ENCODE measurements at regions not wholly inside any gene's neighbourhood (a gene's known extent, or its start where the extent isn't known, plus 50 kb on each side); places are given as distances from the start of the nearest gene placed in this dataset.
A peak's percentile ranks its signal among the peaks of the same experiment; 100 is the strongest.

DNA sequence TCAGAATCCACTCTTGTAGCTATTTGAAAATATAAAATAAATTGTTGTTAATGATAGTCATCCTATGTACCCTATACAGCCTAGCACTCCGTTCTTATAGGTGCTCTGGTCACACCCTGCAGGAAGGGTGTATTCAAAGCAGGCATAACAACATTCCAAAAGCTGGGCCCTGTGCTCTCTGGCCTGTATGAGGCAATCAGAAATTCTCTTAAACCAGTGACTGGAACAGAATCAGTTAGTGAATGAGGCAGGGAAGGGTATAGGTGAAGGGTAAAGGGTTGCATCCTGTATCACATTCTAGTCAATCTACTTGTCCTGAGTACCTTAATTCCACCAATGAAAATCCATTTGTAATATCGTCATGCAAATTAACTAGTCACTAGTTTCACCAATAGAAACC is 154.5 kb upstream of the ZNF217 start:
- H3K9ac ChIP-seq = no peak overlapping the region
- no peak overlapping the region for H3K4me3 ChIP-seq
- peaks cover 48% of the 10 kb centered on the region for H3K4me1 Mint-ChIP-seq

DNA sequence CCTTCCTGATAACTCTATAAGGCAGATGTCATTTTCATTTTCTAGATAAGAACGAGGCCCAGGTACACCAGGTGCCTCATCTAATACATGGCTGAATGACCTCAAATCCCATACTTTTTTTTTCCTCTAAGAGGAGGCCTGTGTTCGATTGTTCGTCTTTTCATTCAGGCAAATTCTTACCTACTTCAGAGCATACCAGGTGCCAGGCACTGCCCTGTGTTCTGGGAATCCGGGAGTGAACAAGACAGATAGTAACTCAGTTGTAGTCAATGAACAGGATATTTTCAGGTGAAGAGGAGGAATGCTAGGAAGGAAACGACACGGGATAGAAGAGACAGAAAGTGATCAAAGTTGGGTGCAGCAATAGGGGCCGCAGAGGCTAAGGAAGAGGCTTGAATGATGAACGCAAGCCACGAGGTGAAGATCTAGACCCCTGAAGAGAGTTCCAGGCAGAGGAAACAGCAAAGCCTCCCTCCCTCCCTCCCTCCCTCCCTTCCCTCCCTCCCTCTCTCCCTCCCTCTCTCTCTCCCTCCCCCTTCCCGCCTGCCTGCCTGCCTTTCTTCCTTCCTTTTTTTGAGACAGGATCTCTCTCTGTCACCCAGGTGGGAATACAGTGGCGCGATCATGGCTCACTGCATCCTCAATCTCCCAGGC is 150.1 kb upstream of the ZNF217 start:
- Histone ChIP-seq H3K36me3 (no peaks in the 10 kb centered on the region), H3K4me1 (peaks cover 29% of the 10 kb centered on the region), H3K9ac (no peak overlapping the region), H3K4me3 (no peak overlapping the region), H3F3A (ENCODE audit: low read depth) (peaks cover 31% of the 10 kb centered on the region), H3K27ac (no peak overlapping the region), H3K4me2 (no peak overlapping the region), H2AFZ (replicated peaks) (no peak overlapping the region), H3K79me2 (ENCODE audit: low read depth) (no peaks in the 10 kb centered on the region), H4K20me1 (ENCODE audit: low read depth) (no peaks in the 10 kb centered on the region), H3K27me3 (no peaks in the 10 kb centered on the region), H3K9me3 (ENCODE audit: low read depth) (no peaks in the 10 kb centered on the region)
- peak overlapping the region; percentile 17 for H3K27ac Mint-ChIP-seq
- peaks cover 38% of the 10 kb centered on the region for H3K4me1 Mint-ChIP-seq
- H3K9me3 Mint-ChIP-seq = no peaks in the 10 kb centered on the region
- H3K36me3 Mint-ChIP-seq = no peaks in the 10 kb centered on the region
- H3K27me3 Mint-ChIP-seq (ENCODE audit: insufficient read depth, low read depth) = no peaks in the 10 kb centered on the region
- no peak overlapping the region for H3K4me3 Mint-ChIP-seq
- DNase-seq (ENCODE audit: low spot score) = no peak
- no peak for TF ChIP-seq EZH2phosphoT487 (IDR thresholded peaks at IDR 0.05)
- TF ChIP-seq EZH2 (IDR thresholded peaks at IDR 0.05) = no peak
- TF ChIP-seq, protein P1, sequence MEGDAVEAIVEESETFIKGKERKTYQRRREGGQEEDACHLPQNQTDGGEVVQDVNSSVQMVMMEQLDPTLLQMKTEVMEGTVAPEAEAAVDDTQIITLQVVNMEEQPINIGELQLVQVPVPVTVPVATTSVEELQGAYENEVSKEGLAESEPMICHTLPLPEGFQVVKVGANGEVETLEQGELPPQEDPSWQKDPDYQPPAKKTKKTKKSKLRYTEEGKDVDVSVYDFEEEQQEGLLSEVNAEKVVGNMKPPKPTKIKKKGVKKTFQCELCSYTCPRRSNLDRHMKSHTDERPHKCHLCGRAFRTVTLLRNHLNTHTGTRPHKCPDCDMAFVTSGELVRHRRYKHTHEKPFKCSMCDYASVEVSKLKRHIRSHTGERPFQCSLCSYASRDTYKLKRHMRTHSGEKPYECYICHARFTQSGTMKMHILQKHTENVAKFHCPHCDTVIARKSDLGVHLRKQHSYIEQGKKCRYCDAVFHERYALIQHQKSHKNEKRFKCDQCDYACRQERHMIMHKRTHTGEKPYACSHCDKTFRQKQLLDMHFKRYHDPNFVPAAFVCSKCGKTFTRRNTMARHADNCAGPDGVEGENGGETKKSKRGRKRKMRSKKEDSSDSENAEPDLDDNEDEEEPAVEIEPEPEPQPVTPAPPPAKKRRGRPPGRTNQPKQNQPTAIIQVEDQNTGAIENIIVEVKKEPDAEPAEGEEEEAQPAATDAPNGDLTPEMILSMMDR (IDR thresholded peaks at IDR 0.05) = no peak

More for the DNA sequence above, 154.5 kb upstream of the ZNF217 start:
- no peak overlapping the region for H3K27ac Mint-ChIP-seq
- no peak overlapping the region for H3K4me3 Mint-ChIP-seq
- Histone ChIP-seq H3K4me1 (peaks cover 23% of the 10 kb centered on the region), H3K4me2 (no peak overlapping the region), H4K20me1 (ENCODE audit: low read depth) (no peaks in the 10 kb centered on the region), H3K9me3 (ENCODE audit: low read depth) (no peaks in the 10 kb centered on the region), H3K27ac (no peak overlapping the region), H2AFZ (replicated peaks) (no peak overlapping the region), H3K36me3 (no peaks in the 10 kb centered on the region), H3K79me2 (ENCODE audit: low read depth) (no peaks in the 10 kb centered on the region), H3F3A (ENCODE audit: low read depth) (peaks cover 16% of the 10 kb centered on the region), H3K27me3 (no peaks in the 10 kb centered on the region)
- DNase-seq (ENCODE audit: low spot score) = no peak
- H3K9me3 Mint-ChIP-seq = no peaks in the 10 kb centered on the region
- TF ChIP-seq, protein P1 (IDR thresholded peaks at IDR 0.05) = no peak
- TF ChIP-seq EZH2phosphoT487 (IDR thresholded peaks at IDR 0.05) (no peak), EZH2 (IDR thresholded peaks at IDR 0.05) (no peak)
- no peaks in the 10 kb centered on the region for H3K36me3 Mint-ChIP-seq
- peaks cover 5% of the 10 kb centered on the region for H3K27me3 Mint-ChIP-seq (ENCODE audit: insufficient read depth, low read depth)

DNA sequence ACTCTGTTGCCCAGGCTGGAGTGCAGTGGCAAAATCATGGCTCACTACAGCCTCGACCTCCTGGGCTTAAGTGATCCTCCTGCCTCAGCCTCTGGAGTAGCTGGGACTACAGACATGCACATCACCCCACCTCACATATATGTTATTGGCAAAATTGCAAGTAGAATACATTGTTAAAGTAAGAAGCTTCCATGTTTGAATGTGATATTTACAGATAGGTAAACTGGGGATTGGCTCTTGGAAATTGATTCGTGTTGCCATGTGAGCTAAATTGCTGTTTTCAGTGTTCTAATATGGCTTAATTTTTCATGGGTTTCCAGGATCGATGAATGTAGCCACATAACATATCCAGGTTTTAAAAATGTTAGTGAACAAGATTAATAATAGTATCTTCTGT is 149.0 kb upstream of the ZNF217 start:
- Mint-ChIP-seq H3K36me3 (no peaks in the 10 kb centered on the region), H3K27ac (no peak overlapping the region), H3K27me3 (ENCODE audit: insufficient read depth, low read depth) (no peaks in the 10 kb centered on the region), H3K4me1 (peaks cover 45% of the 10 kb centered on the region), H3K9me3 (no peaks in the 10 kb centered on the region), H3K4me3 (no peak overlapping the region)
- H3K9ac ChIP-seq = no peak overlapping the region
- peaks cover 38% of the 10 kb centered on the region for H3K4me1 ChIP-seq
- peaks cover 42% of the 10 kb centered on the region for H3F3A ChIP-seq (ENCODE audit: low read depth)
- H4K20me1 ChIP-seq (ENCODE audit: low read depth) = no peaks in the 10 kb centered on the region
- H3K27me3 ChIP-seq = no peaks in the 10 kb centered on the region
- H2AFZ ChIP-seq (replicated peaks) = no peak overlapping the region
- no peak for TF ChIP-seq EZH2 (IDR thresholded peaks at IDR 0.05)
- TF ChIP-seq, protein P1 (IDR thresholded peaks at IDR 0.05) = no peak
- TF ChIP-seq EZH2phosphoT487 (IDR thresholded peaks at IDR 0.05) = no peak
- H3K4me2 ChIP-seq = no peak overlapping the region
- no peaks in the 10 kb centered on the region for H3K79me2 ChIP-seq (ENCODE audit: low read depth)
- H3K27ac ChIP-seq = no peak overlapping the region
- no peaks in the 10 kb centered on the region for H3K36me3 ChIP-seq
- H3K4me3 ChIP-seq = no peak overlapping the region
- no peak for DNase-seq (ENCODE audit: low spot score)
- H3K9me3 ChIP-seq (ENCODE audit: low read depth) = no peaks in the 10 kb centered on the region

Data from neural progenitor cell (in vitro differentiated cells).